ENCODE measurements at regions not wholly inside any gene's neighbourhood (a gene's known extent, or its start where the extent isn't known, plus 50 kb on each side); places are given as distances from the start of the nearest gene placed in this dataset.

- no peak for DNase-seq (ENCODE audit: low read depth in 2 of 3, low spot score in 2 of 3)
Observed at GRCh38 chr22:48592488-48592887, 1235.2 kb downstream of the BRD1 start.

DNA sequence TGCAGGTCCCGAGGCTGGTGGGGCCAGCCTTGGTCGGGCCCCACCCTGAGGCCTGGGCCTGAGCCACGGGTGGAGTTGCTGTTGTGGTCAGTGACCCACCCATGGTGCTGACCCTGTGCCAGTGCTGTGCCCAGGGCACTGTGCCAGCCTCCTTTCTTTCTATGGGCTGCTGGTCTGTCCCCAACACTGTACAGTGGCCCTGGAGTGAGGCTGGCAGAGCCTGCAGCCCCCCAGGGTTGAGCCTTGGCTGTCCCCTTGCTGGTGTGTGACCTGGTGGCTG lies 1235.7 kb downstream of the BRD1 start:
- no peak for DNase-seq (ENCODE audit: low read depth in 2 of 3, low spot score in 2 of 3)

- DNase-seq (ENCODE audit: low read depth in 2 of 3, low spot score in 2 of 3), result no peak
Observed at GRCh38 chr22:48591286-48592065, 1236.2 kb downstream of the BRD1 start.

- no peak for DNase-seq (ENCODE audit: low read depth in 2 of 3, low spot score in 2 of 3)
Observed at GRCh38 chr22:48589901-48590300, 1237.8 kb downstream of the BRD1 start.

GRCh38 chr22:48588878-48589450 lies 1238.7 kb downstream of the BRD1 start:
- DNase-seq (ENCODE audit: low read depth in 2 of 3, low spot score in 2 of 3), result no peak

DNA sequence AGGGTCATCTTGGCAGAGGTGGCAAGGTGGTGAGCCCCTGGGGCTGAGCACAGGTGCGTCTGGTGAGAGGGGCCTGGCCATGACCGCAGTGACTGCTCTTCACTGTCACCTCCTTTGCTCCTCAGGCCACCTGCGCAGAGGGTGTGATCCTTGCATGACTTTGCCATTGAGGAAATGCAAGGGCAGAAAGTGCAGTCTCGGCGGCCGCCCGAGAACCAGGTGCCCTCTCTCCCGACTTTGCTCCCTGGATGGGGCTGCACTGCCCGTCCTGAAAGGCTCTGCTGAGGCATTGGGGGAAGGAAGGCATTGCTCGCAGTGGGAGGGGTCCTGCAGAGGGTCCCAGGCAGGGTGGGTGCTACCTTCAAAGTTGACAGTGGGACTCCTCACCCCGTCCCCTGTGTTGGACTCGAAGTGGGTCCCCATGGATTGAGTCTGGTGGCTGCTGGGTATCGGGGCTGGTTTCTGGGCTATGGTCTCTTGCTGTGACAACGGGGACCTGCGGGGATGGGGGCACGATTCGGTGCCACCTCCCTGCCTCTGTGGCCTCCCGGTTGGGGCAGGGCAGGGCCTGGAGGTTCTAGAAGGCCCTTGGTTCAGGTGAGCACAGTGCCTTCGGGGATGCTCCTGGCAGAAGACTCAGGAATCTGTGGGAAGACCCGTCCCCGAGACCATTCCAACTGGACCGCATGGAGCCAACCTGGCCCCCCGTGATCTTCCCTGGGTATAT lies 1239.4 kb downstream of the BRD1 start:
- no peak for DNase-seq (ENCODE audit: low read depth in 2 of 3, low spot score in 2 of 3)

DNA sequence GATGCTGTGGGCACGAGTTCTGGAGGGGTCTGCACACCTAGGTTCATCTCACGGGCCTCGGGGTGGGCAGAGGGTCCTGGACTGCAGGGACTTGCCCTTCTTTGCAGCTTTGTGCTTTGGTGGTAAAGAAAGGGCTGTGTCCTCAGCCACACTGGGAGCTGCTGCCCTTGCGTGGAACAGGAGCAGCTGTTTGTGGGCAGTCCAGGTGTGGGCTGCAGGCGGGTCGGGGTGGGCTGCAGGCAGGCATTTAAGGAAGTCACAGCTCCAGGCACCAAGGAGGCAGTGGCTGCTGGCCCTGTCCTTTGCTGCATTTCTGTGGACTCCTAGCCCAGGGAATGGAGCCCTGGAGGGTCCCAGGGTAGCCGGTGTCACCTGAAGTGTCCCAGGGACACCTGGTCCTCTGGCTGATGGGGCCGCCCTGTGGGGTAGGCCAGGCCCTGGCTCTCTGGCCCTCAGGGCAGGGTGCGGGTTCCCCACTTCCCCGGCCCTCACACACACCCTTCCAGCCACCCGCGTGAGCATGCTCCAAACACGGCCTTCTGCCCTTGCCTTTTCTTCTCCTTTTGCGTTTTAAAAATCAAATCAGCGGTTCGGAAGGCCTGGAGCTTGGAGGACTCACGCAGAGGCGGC lies 1240.3 kb downstream of the BRD1 start:
- no peak for DNase-seq (ENCODE audit: low read depth in 2 of 3, low spot score in 2 of 3)

GRCh38 chr22:48586799-48587185 lies 1240.9 kb downstream of the BRD1 start:
- no peak for DNase-seq (ENCODE audit: low read depth in 2 of 3, low spot score in 2 of 3)

- no peak for DNase-seq (ENCODE audit: low read depth in 2 of 3, low spot score in 2 of 3)
Observed at GRCh38 chr22:48585916-48586798, 1241.5 kb downstream of the BRD1 start.

DNA sequence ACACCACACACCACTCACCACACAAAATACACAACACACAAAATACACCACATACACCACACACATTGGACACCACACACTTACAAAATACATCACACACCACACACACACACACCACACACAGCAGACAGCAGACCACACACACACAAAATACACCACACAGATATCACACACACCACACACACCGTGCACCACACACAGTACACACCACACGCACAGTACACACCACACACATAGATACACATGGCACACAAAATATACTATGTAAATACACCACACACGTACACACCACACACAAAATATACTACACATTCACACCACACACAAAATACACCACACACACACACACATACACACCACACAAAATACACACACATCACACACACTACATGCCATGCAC lies 1243.5 kb downstream of the BRD1 start:
- no peak for DNase-seq (ENCODE audit: low read depth in 2 of 3, low spot score in 2 of 3)

DNA sequence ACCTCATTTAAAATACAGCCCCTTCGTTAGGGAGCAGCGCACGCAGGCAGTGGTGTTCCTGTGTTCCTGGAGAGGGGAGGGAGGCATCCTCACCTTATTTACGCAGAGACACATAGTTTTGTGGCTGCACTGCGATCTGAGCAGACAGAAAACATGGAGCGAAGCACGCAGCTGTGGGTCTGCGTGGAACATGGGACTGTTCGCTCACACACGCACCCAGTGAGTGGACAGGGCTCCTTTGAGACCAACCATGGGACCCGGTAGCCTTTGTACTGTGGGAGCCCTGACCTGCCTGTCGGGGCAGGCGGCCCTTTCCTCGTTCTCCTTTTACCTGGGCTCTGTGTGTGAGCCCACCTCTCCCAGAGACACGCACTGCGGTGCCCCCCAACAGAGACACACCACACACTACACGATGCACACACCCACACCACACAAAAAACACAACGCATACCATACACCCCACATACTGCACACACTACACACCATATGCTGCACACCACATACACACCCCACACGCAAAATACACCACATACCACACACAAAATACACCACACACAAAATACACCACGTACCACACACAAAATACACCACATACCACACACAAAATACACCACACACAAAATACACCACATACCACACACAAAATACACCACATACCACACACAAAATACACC lies 1245.7 kb downstream of the BRD1 start:
- DNase-seq (ENCODE audit: low read depth in 2 of 3, low spot score in 2 of 3), result no peak

GRCh38 chr22:48581205-48581766 lies 1246.4 kb downstream of the BRD1 start:
- DNase-seq (ENCODE audit: low read depth in 2 of 3, low spot score in 2 of 3), result no peak

- no peak for DNase-seq (ENCODE audit: low read depth in 2 of 3, low spot score in 2 of 3)
Observed at GRCh38 chr22:48580481-48580970, 1247.1 kb downstream of the BRD1 start.

- DNase-seq (ENCODE audit: low read depth in 2 of 3, low spot score in 2 of 3), result no peak
Observed at GRCh38 chr22:48579928-48580309, 1247.8 kb downstream of the BRD1 start.

DNA sequence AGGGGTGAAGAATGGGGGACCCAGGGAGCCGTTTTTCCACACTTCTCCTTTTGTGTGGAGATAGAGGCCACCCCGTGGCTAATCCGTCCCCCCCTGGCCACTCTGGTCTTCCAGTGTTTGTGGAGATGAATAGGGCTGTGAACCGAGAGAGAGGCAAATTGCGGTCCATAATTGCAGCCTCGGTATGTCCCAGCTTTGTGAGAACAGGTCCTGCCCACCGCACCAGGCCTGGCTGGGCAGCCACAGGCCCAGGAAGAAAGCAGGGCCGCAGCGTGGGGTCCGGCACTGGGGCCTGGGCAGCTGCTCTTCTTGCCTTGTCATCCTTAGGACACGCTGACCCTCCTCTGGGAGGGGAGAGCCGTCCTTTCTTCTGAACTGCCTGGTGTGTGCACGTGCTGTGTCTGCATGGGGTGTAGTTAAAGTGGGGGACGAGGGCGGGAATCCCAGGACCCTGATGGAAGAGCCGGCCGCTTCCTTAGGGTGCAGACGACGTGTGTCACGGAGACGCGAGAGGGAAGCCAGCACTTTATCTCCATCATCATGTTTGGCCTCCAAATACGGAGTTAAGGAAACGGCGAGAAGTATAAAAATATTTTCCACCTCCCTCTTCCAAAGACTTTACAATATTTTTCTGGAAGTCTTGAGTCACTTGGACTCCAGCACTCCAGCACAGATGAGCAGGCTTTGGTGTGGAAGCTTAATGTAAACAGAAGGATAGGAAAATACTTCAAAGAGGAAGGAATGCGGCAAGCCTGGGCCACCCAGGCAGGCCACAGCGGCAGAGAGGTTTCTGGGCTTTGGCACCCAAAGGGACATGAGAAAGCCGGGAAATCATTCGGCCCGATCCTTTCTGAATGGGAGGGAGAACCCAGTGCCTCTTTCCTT lies 1248.4 kb downstream of the BRD1 start:
- no peak for DNase-seq (ENCODE audit: low read depth in 2 of 3, low spot score in 2 of 3)

- no peak for DNase-seq (ENCODE audit: low read depth in 2 of 3, low spot score in 2 of 3)
Observed at GRCh38 chr22:48578138-48579042, 1249.3 kb downstream of the BRD1 start.

- DNase-seq (ENCODE audit: low read depth in 2 of 3, low spot score in 2 of 3), result no peak
Observed at GRCh38 chr22:48577691-48578090, 1250.0 kb downstream of the BRD1 start.

Data from hematopoietic multipotent progenitor cell (in vitro differentiated cells).